HuH-7.5 (cell line): ENCODE measurements at regions not wholly inside any gene's neighbourhood (a gene's known extent, or its start where the extent isn't known, plus 50 kb on each side); places are given as distances from the start of the nearest gene placed in this dataset.
"Not testable (repeated sequence)": the region's sequence is repeated elsewhere in the genome, so short reads cannot be mapped to it uniquely, and the experiment has no call there.

Source experiments
- DNase-seq: peaks from one replicate; pipeline ENCODE4 v3.0.0; 2011; ENCODE audit warnings: low spot score

- DNase-seq: not testable (repeated sequence)
Measured at GRCh38 chr14:23898359-23898758, 55.2 kb upstream of the DHRS4 start.

GRCh38 chr14:23899788-23900187 lies 53.8 kb upstream of the DHRS4 start:
- no peak for DNase-seq

- no peak for DNase-seq
Measured at GRCh38 chr14:23903442-23903841, 50.1 kb upstream of the DHRS4 start.
